ENCODE measurements at regions not wholly inside any gene's neighbourhood (a gene's known extent, or its start where the extent isn't known, plus 50 kb on each side); places are given as distances from the start of the nearest gene placed in this dataset.

DNA sequence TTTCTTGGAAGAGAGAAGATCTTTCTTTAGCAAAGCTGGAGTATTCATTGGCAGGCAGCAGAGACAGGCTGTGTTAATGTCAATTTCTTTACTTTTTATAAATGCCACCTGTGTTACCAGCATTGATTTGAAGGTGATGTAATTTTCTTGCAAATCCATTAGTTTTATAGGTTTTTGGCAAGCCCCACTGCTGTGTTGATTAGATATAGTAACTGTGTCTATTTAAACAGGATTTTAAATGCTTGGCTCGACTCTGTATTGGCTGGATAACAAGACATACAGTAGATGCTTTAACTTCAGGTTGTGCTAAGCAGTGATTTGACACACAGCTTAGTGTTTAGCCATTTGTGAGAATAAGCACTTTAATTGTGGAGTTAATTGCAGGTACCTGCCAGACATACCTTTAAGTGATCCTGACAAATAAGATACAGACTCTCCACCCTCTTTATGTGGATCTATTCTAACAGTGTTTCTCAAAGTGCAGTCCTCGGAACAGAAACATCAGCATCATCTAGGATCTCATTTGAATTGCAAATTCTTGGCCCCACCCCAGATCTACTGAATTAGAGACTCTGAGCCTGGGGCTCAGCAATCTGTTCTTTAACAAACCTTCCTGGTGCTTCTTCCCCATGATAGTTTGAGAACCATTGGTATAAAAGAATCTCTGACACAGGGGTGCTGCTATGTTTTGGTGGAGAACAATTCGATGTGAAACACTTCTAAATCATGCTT lies 397.5 kb downstream of the HDGFL1 start:
- TF ChIP-seq CTCF (IDR thresholded peaks at IDR 0.05) (no peak), POLR2AphosphoS5 (IDR thresholded peaks at IDR 0.05) (no peak), POLR2A (IDR thresholded peaks at IDR 0.05) (no peak)

All from stomach (tissue), 4 donors.